Suppressor macrophage (primary cell): ENCODE measurements at regions not wholly inside any gene's neighbourhood (a gene's known extent, or its start where the extent isn't known, plus 50 kb on each side); places are given as distances from the start of the nearest gene placed in this dataset.
"Not testable (repeated sequence)": the region's sequence is repeated elsewhere in the genome, so short reads cannot be mapped to it uniquely, and the experiment has no call there.

ENCODE experiments used
- DNase-seq, 4 experiments: peaks; one replicate each; pipeline ENCODE4 v3.0.0-alpha.2; 2020 to 2022

DNA sequence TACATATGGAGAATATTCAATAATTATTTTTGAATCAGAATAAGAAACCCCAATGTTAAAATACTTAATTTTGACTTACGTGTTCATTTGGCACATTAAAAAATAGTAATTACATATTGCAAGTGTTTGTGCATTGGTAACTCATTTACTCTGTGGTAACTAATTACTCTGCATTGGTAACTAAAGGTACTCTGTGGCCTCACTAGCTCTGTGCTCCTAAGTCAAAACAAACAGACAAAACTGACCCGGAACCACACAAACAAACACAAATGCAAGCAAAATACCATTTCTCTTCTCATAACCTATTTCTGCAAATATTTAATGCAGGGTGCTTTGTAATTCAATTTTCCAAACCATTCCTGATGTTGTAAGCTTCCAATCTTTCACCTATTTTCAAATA lies 1244.3 kb downstream of the REEP3 start:
- no peak for DNase-seq

DNA sequence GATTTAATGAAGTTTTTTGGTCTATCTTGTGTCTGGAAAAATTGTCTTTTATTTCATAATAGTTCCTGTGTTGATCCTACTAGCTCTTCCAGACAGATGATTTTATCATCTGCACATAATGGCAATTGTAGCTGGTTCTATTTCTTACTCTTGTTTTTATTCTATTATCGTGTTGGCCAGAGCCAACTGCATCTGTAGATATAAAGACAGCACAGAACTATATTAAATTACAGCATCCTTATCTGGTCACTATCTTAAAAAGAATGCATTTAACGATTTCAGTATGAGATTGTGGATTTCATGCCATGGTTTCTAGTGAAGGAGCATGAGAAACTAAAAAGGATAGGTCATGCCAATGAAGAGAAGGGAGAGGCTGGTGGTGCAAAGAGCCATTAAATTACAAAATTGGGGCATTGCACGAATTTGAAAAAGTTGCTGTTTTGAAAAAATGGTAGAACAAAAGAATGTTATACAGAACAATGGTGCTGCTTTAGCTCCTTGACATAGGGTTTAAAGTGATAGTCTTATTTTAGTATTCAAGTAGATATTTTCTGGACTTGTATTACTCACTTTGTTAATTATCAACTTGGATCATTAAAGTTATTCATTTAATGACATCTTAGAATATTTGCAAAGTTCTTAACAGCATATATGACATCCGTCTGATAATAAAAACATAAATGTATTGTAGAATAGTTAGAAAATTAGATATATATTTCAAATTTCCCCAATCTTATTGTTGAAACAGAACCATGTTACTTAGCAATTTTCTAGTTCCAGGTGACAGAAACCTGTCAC lies 1250.3 kb downstream of the REEP3 start:
- no peak for DNase-seq

DNA sequence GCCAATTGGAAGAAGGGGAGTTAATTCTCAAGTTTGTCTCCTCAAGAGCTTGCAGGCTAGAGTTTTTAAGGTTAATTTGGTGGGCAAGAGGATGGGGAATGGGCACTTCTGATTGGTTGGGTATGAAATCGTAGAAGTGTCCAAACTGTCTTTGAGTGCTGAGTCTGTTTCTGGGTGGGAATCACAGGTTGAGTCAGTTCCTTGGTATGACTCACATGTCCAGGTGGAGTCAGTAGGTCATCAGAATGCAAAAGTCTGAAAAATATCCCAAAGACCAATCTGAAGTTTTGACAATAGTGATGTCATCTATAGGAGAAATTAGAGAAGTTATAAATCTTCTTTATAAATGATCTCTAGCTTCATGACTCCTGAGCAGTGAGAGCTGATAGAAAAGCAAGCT lies 1252.2 kb downstream of the REEP3 start:
- no peak for DNase-seq

DNA sequence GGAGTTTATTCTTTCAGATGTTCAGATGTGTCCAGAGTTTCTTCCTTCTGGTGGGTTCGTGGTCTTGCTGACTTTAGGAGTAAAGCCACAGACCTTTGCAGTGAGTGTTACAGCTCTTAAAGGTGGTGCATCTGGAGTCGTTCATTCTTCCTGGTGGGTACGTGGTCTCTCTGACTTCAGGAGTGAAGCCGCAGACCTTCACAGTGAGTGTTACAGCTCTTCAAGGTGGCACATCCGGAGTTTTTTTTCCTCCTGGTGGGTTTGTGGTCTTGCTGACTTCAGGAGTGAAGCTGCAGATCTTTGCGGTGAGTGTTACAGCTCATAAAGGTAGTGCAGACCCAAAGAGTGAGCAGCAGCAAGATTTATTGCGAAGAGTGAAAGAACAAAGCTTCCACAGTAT lies 1263.2 kb downstream of the REEP3 start:
- DNase-seq, result not testable (repeated sequence)

DNA sequence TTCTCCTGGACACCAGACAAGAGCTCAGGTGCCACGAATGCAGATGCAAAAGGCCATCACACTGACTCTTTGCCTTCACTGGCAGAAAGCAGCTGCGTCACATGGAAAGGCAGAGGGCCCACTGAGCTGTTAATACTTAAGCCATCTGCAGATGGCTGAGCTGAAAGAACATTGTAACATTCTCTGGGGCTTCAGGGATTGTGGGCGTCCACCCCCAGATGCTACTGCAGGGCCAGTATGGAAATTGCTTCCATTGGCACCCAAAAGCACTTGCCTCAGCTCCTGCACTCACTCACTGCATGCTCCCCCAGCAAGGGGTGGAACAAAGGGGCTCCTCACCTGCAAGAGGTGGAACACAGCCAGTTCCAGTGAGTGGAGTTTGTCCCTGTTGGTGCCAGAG lies 1264.6 kb downstream of the REEP3 start:
- no peak for DNase-seq

DNA sequence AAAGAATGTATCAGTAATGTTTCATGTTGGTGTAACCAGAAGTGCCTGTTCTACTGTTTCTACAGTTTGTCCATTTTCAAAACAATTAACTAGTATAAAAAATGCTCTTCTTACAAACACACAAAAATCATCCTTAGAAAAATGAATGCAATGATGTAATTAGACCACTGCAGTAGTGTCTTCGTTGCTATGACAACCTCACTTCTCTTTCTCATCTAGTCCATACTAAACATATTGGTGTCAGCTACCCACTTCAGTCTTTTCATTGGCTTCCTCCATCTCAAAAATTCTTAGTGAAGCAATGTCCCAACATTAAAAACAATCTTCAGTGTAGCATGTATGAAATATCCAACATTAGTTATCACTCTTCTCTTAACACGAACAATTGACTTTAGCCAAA lies 1265.8 kb downstream of the REEP3 start:
- DNase-seq, result no peak

DNA sequence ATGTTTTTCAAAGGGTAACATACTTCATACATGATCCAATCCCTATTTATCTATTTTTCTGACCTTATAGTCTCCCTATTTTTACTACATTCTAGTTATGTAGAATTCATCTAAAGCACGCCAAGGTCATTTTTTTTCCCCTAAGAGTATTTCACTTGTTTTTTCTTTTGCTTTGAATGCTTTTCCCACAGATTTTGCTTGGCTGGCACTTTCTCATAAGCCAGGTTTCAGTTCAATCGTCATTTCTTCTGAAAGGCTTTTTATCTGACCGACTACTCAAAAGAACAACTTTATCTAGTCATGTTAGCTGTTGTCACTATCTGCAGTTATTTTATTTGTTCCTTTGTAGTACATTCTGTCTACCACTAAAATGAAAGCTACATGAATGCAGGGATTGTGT lies 1274.6 kb downstream of the REEP3 start:
- DNase-seq, result no peak

DNA sequence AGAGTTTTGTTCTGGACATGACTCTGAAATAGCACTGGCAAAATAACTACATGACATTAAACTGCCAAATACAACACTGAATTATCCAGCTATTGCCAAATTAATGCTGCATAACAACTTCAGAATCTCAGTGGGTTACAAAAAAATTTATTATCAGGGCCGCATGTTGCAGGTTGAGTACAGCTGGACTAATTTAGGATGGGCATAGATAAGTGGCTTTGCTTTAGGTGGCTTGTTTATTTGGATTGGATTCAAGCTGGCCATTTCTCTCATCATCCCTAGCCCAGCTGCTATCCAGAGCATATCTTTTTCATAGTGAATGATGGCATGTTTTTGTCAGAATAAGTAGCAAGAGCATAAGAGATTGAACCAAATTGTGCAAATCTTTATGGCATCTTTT lies 1277.1 kb downstream of the REEP3 start:
- no peak for DNase-seq

DNA sequence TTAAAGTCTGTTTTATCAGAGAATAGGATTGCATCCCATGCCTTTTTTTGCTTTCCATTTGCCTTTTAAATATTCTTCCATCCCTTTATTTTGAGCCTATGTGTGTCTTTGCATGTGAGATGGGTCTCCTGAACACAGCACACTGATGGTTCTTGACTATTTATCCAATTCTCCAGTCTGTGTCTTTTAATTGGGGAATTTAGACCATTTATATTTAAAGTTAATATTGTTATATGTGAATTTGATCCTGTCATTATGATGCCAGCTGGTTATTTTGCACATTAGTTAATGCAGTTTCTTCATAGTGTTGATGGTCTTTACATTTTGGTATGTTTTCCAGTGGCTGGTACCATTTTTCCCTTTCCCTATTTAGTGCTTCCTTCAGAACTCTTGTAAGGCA lies 1287.0 kb downstream of the REEP3 start:
- not testable (repeated sequence) for DNase-seq

DNA sequence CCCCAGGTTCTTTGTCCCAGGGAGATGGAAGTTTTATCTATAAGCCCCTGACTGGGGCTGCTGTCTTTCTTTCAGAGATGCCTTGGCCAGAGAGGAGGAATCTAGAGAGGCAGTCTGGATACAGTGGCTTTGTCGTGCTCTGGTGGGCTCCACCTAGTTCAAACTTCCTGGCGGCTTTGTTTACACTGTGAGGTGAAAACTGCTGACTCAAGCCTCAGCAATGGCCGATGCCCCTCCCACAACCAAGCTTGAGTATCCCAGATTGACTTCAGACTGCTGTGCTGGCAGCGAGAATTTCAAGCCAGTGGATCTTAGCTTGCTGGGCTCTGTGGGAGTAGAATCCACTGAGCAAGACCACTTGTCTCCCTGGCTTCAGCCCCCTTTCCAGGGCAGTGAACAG lies 1288.8 kb downstream of the REEP3 start:
- not testable (repeated sequence) for DNase-seq

DNA sequence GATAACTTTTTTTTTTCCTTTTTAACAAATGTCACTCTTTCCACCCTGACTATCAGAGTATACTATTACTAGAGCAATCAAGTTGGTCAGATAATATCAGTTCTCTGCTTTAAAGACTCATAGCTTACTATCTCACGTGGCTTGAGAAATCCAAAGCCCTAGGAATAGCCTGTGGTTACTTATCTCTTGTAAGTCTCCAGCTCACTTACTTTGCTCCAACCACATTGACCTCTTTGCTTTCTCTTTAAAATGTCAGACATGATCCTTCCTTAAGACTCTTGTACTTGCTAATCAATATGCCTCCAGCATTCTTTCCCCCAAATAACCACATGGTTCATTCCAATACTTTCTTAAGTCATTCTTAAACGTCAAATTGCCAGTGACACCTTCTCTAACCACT lies 1292.2 kb downstream of the REEP3 start:
- no peak for DNase-seq

DNA sequence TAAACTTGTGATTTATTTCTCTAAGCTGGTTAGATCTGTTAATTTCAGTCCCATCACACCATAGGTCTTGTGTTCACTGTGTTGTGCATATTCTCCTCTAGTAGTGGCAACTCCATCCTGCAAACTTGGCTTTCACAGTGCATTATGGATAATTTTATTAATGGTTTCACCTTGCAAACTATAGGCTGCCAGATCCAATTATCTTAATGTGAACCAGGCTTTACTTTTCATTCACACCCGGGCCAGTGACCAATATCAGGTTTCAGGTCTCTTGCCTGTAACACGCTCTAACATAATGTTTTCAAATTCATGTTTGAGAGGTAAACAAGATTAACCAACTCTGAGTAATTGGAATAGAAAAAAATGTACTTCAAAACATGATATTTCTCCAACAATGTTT lies 1293.0 kb downstream of the REEP3 start:
- no peak for DNase-seq

DNA sequence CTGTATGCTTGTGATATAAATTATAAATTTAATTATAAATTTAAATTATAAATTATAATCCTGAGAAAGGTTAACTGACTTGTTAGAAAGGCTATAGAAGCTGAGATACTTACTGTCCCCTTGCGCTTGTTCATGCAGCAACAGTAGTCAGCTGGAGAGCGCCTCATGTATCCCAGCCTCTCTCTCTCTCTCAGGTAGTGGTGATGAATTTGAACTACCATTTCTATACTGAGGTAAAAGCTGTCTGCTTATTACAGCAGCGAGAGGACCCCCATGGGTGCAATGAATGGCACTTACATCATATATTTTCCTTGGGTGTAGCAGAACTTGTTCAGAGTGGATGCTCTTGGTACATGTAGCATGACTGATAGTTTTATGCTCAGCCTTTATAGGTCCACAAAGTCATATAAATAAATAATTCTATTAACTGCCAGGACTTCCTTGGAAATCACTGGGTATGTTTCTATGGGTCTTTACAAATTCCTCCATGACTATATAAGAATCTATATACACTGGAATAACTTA lies 1308.7 kb downstream of the REEP3 start:
- no peak for DNase-seq

DNA sequence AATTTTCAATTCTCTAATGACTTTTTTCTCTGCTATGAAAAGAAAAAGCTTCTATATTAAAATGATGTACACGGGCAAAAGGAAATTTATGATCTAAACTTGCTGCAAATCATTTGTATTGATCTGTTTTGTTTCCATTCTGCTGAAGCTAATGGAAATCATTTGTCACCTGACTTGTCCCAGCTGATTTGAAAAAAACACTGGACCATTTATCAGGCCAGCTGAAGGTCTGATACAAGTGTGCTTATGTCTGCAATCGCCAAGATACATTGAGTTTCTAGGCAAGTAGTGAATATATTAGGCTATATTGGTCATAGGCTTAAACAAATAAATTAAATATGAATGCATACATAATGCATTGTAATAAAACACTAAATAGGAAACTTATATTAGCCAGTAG lies 1309.7 kb downstream of the REEP3 start:
- no peak for DNase-seq

DNA sequence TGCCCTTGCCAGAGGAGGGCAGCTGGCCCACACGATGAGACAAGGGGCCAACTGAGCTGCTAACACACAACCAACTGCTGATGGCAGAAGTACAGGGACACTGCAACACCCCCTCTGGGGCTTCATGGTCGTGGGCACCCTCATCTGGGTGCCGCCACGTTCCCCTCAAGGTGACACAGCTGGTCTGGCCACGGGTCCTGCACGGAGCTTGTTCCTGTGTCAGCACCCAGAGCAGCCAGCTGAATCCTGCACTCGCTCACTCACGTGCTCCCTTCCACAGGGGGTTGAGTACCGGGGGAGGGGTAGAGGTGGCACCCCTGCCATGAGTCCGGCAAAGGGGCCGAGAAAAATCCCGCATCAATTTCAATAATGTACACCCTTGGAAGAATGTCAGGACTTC lies 1319.1 kb downstream of the REEP3 start:
- no peak for DNase-seq

DNA sequence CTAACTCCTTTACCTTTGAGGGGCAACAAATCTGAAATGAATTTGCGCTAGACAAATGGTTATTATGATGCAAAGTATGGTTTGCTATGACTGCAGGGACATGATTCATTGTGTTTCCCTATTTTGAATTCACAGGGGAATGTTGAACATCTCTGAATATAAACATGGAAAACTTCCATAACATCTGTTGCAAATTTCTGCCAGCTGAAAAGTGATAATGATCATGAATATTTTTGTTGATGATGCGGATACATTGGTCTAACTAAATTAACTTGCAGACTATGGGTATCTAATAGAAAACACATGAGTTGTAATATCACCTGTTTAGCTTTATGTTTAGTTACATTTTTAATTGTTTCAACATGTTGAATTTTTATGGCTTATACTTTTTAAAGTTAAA lies 1325.5 kb downstream of the REEP3 start:
- DNase-seq, result no peak

DNA sequence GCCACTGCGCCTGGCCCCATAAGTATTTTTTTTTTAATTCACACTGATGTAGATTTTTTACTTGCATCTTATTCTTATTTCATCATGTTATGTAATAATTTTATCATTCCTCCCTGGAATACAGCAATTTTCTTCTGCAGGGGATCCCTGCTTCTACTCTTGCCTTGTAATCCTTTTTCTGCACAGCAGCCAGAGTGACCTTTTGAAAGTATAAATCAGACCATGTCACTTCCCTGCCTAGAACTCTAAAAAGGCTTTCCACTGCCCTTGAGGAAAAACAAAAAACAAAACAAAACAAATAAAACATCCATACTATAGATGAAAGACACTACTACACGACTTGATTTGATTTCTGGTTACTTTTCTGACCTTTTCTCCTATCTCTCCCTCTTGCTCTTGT lies 1334.7 kb downstream of the REEP3 start:
- no peak for DNase-seq

DNA sequence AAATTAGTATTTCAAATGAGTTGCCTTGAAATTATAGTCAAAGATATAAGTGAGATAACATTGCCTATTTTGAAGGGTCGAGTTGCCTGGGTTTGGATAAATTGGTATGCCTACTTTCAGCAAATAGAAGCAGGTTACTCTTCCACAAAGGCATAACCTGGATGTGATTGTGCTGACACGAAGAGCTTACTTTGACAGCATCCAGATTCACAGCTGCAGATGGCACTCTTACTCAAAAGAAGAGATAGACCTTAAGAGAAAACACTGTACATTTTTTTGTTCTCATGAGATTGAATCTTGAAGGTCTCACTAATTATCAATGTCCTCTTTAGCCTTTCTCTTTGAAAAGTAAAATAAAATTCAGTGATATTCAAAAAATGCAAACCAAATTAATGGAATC lies 1338.7 kb downstream of the REEP3 start:
- no peak for DNase-seq

DNA sequence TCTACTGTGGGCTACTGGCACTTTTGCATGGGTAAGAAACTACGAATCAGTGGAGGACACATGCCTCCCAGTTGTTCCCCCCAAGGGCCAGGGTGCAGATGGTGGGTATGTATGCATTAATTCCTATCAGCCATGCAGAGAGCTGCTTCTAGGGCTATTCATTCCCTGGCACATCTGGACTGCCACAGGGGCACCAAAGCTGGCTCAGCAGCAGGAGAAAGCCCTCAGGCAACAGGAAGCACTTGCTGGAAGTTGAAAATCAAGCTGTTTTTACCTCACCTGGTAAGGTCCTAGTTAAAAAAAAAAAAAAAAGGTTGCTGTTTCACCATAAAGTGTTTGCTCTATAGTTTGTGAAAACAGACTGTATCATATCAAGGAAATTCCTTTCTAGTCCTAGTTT lies 1342.6 kb downstream of the REEP3 start:
- DNase-seq, result no peak

DNA sequence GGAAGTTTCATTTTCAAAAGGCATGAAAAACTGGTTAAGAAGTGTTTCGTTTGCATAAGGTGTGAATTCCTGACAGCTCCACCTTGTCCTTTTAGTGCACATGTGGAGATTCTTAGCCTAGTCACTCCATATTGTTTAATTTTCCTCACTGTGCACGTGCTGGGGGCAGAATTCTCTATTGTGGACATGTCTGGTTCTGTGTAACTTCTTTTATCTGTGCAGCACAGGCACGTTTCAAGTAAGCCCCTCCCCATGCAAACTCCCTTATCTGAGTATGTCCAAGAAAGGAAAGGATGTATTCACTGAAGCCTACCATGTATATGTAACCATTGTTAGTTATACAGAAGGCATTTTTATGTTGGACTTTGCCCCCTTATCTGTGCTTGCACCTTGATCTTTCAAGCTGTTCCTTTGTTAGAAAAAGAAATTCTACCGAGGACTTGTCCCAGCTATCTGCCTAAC lies 1346.3 kb downstream of the REEP3 start:
- DNase-seq, result no peak

DNA sequence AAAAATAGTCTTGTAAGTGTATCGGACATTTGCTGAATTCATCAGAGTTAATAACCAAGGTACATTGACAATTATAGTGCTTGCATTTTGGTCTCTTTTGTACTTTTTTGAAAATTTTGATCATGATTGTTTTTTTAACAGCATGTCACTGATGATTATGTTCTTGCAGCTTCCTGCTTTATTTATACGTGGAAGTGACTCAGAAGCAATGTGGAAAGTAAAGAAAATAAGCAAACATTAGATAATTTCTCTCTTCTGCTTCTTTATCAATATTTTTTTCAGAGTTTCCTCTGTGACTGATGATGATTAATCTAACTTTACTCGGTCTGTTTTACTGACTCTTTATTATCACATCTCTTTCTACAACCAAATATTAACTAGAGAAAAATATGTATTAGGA lies 1351.9 kb downstream of the REEP3 start:
- no peak for DNase-seq

DNA sequence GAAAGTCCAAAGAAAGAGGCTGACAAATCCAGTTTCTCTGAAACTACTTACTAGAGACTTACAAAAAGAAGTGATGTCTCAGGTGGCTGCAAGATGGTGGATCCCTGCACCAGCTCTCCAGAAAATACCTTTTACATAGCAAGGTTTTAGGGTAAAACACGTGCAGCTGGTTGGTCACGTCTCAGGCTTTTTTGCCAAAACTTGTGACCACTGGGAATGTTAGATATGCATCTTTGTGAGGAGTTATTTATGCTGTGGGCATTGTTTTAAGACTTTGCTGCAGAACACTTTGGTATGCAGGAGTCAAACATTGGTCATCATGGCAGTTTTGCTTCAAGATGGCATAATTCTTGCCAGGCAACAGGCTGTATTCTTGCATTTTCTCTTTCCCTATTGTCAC lies 1352.8 kb downstream of the REEP3 start:
- DNase-seq, result no peak

DNA sequence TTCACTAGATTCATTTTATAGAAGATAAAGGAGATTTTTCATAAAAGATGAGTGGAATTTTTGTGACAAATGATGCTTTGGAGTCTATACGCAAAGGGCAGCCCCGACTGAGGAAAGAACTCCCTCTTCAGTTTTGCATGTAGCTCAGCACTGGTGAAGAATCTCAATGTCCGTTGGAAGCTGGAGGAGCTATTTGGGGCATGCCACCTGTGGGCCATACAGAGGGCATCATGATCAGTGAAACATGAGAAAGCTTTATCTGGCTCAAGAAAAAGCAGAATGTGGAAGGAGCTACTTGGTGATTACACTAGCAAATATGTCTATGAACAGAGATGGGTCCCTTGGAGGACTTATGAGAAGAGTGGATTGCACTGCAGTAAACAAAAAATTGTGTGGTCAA lies 1359.3 kb downstream of the REEP3 start:
- no peak for DNase-seq

DNA sequence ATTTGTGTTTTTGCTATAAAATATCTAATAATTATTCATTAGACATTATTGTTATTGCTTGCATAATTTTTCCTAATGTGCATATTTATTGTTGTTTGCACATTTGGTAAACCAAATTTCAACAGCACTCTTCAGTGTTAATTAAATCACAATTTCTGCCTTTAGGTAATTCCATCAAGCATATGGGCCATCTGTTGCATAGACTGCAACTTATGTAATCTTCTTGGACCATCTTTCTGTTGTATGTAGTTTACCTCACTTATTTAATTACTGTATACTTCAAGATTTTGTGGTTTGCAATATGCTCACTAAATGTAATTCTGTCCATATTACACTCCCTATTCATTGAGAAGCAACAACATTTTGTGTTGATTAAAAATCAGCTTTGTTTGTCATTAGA lies 1360.1 kb downstream of the REEP3 start:
- no peak for DNase-seq

DNA sequence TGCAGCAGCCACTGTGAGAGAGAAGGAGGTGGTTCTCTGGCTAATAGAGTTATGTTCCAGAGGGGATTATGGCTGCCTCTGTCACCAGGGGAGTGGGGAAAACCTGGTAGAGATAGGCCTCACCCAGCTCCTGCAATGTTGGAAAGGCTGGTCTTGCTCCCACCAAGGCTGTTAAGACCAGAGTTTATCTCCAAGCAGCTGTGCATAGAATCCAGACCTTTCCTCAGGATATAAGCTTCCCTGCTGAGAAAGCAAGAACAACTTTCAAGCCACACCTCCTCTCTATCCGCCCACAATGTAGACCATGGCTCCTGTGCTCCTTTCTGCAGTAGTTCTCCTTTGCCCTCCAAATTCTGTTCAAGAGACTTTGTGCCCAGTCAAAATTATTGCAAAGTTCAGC lies 1375.4 kb downstream of the REEP3 start:
- DNase-seq, result no peak
